ENCODE measurements at regions not wholly inside any gene's neighbourhood (a gene's known extent, or its start where the extent isn't known, plus 50 kb on each side); places are given as distances from the start of the nearest gene placed in this dataset.

DNA sequence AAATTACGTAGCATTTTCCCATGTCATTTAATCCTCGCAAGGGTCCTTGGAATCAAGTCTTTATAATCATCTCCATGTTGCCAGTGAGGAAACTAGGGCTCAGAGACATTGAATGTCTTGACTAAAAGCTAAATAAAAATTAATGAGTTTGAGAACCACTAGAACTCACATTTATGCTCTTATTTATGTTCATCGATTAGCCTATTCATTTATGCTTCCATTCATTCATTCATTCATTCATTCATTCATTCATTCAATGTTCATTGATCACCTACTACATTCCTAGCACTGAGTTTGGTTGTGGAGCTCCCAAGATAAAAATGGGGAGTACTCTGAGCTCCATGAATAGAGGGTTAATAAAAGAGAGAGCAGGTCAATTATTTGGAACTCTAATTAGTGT is 59.7 kb downstream of the KCNA1 start:
- TF ChIP-seq, protein P1, sequence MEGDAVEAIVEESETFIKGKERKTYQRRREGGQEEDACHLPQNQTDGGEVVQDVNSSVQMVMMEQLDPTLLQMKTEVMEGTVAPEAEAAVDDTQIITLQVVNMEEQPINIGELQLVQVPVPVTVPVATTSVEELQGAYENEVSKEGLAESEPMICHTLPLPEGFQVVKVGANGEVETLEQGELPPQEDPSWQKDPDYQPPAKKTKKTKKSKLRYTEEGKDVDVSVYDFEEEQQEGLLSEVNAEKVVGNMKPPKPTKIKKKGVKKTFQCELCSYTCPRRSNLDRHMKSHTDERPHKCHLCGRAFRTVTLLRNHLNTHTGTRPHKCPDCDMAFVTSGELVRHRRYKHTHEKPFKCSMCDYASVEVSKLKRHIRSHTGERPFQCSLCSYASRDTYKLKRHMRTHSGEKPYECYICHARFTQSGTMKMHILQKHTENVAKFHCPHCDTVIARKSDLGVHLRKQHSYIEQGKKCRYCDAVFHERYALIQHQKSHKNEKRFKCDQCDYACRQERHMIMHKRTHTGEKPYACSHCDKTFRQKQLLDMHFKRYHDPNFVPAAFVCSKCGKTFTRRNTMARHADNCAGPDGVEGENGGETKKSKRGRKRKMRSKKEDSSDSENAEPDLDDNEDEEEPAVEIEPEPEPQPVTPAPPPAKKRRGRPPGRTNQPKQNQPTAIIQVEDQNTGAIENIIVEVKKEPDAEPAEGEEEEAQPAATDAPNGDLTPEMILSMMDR (conservative IDR thresholded peaks at IDR 0.05) = no peak
- no peak for TF ChIP-seq ZFX (IDR thresholded peaks at IDR 0.05)

All from C4-2B (cell line).